ENCODE measurements at regions not wholly inside any gene's neighbourhood (a gene's known extent, or its start where the extent isn't known, plus 50 kb on each side); places are given as distances from the start of the nearest gene placed in this dataset.

DNA sequence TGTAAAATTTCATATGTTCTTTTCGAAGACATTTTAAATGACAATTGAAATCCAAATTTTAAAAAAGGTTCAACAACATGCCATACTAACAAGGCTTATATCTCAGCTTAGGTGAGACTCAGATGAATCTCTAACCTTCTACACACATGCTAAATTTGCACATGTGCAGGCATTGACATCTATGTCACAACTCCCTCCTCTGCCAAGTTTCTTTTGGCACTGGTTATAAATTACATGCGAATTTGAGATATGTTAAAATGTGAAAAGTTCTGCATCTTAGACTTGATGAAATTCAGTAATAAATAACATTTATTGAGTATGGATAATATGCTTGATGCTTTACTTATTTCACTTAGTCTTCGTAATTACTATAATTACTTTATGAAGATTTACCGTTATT, 234.3 kb downstream of the TLE4 start:
- DNase-seq = no peak

GRCh38 chr9:79801459-79801858, 229.7 kb downstream of the TLE4 start:
- no peak for DNase-seq

GRCh38 chr9:79800578-79800977, 228.8 kb downstream of the TLE4 start:
- no peak for DNase-seq

DNA sequence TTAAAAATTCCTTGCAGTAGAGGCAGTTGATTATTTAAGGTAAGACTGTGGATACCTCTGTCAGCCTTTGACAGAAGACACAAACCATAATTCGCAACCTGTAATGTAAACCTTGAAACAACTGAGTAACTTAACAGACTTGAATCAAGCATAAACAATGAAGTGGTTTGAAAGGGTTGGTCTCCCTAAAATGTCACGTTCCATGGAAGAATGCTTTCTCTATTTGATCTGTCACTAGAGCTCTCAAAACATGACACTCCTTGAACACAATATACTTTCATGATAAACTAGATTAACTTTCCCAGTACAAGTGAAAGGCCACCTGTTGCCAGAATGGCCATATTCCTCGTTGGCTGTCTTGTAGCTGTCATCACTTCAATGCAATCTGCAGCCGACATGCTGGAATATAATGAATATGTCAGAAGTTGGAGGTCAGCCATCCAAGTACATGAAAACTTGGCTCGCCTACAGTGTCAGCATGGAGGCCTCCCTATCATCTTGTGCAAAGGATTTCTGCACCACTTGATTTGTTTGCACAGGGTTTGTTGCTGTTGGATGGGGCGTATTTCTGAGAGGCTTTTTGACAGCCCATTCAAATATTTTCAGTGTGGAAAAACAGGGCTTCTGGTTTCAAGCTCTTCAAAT, 228.0 kb downstream of the TLE4 start:
- DNase-seq = peak in 1 of 2 experiments; percentile 3

DNA sequence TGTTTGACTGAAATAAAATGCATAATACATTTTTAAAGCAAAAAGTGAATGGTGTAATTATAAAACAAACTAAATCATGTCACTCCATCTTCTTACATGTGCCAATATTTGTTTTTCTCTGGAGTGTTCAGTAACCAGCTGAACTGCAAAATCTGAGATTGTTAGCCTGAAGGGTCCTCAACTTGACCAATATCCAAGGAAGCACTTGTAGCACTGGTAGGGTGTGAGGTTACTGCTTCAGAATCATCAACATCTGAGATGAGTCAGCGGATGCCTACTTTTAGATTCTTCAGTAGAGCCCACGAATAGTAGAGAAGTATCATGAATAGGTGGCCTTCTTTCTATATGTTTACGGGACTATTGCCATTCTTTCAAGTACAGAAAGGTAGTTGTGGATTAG, 226.7 kb downstream of the TLE4 start:
- DNase-seq = no peak

- no peak for DNase-seq
These were observed 224.6 kb downstream of the TLE4 start for GRCh38 chr9:79796411-79796810.

GRCh38 chr9:79788662-79789061, 216.9 kb downstream of the TLE4 start:
- DNase-seq = no peak

DNA sequence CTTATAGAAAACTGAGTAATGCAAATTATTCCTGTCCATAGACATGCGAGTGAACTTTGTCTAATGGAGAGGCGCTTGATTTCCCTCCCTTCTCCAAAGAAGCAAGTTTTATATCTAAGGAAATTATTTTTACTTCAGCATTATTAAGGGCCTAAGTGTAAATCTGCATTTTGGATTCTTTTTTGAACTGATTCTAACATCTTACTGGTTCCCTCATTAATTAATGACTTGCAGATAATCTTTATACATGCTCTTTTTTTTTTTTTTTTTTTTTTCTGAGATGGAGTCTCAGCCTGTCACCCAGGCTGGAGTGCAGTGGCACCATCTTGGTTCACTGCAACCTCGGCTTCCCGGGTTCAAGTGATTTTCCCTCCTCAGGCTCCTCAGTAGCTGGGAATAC, 209.5 kb downstream of the TLE4 start:
- no peak for DNase-seq

DNA sequence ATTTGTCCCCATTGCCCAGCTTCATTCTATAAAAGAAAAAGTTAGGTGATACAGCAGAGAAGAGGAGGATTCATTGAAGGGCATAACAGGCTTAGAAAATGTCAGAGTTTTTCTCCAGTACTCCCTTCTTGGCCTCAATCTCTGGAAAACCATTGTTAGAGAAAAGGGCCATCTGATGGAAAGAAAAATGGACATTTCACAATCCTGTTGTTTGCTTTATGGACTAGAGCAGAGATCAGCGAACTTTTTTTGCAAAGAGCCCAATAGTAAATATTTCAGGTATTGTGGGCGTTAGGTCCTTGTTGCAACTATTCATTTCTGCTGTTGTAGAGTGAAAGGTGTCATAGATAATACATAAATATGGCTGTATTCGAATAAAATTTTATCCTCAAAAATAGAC, 208.8 kb downstream of the TLE4 start:
- DNase-seq = no peak

- DNase-seq = no peak
These were observed 208.1 kb downstream of the TLE4 start for GRCh38 chr9:79779901-79780300.

GRCh38 chr9:79778581-79778980, 206.8 kb downstream of the TLE4 start:
- no peak for DNase-seq

DNA sequence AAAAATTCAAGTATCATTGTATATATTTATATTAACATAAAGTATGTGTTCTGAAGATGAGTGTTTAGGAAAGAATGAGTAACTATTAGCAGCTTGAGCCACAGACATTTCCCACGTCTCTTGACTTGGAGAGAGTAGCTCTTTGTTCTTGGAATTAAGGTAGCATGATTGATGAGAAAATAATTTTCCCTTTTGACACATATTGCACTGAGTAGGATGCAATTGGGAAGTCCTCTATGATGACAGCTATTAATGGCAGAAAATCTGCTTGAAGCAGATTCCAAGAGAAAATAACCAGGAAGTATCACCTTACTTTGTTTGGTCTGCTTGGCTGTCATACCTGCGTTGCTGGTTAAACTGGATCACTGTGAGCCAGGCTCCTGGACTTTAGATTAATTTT, 204.8 kb downstream of the TLE4 start:
- no peak for DNase-seq

Measured in SHP77 (cell line).